IMR-90 (cell line): ENCODE measurements at regions not wholly inside any gene's neighbourhood (a gene's known extent, or its start where the extent isn't known, plus 50 kb on each side); places are given as distances from the start of the nearest gene placed in this dataset.
"Not testable (repeated sequence)": the region's sequence is repeated elsewhere in the genome, so short reads cannot be mapped to it uniquely, and the experiment has no call there.

ENCODE experiments used
- ATAC-seq: fragments of 200-7000 bp; cut with Tn5 transposase; 2 replicates; pipeline ENCODE4 v1.9.1; 2020; ENCODE audit warnings: low read depth, mild to moderate bottlenecking, moderate library complexity
- BruUV-seq: library from RNA; stranded (reverse); fragments of 400-500 nt; replicated peaks from 2 replicates; lab custom pipeline; 2021; lab: Mats Ljungman, UMichigan
- CTCF ChIA-PET: fragments of 300-600 bp; formaldehyde crosslinking; extraction: SDS; loops from one replicate; lab custom pipeline; 2021; ENCODE audit warnings: antibody characterized with exemption; lab: Yijun Ruan, JAX
- POLR2A ChIA-PET: fragments of 300-600 bp; sonication (Branson Sonifier 250); formaldehyde crosslinking; loops from one replicate; lab custom pipeline; 2022; ENCODE audit warnings: antibody characterized with exemption; ENCODE audit not compliant: unreplicated experiment; lab: Charles Lee
- DNase-seq: peaks from one replicate; pipeline ENCODE4 v3.0.0; 2013
- H2AFZ ChIP-seq: replicated peaks from 2 replicates; pipeline ENCODE3; 2013; ENCODE audit warnings: low read length, mild to moderate bottlenecking; ENCODE audit not compliant: poor library complexity
- H2AK5ac ChIP-seq: 2 replicates; pipeline ENCODE4 v1.6.1; 2013; ENCODE audit warnings: low read depth, low read length, inconsistent platforms
- H2AK9ac ChIP-seq: replicated peaks from 2 replicates; pipeline ENCODE3; 2013; ENCODE audit warnings: mild to moderate bottlenecking, low read depth, low read length, moderate library complexity; ENCODE audit not compliant: poor library complexity
- H2BK120ac ChIP-seq: 2 replicates; pipeline ENCODE4 v1.6.1; 2013; ENCODE audit warnings: low read depth, low read length, inconsistent platforms
- H2BK15ac ChIP-seq: 3 replicates; pipeline ENCODE4 v1.6.1; 2013; ENCODE audit warnings: low read depth, low read length, inconsistent platforms
- H2BK20ac ChIP-seq: 2 replicates; pipeline ENCODE4 v1.6.1; 2013; ENCODE audit warnings: low read depth, mild to moderate bottlenecking, inconsistent platforms, low read length, moderate library complexity
- H2BK5ac ChIP-seq: 2 replicates; pipeline ENCODE4 v1.6.1; 2013; ENCODE audit warnings: mild to moderate bottlenecking, low read depth, low read length, inconsistent platforms; ENCODE audit not compliant: poor library complexity, severe bottlenecking
- H3K14ac ChIP-seq: replicated peaks from 2 replicates; pipeline ENCODE4 v1.6.1; 2013; ENCODE audit warnings: low read depth, low read length, inconsistent platforms
- H3K18ac ChIP-seq: 2 replicates; pipeline ENCODE4 v1.6.1; 2013; ENCODE audit warnings: low read depth, low read length, control low read depth
- H3K23ac ChIP-seq: 2 replicates; pipeline ENCODE4 v1.6.1; 2013; ENCODE audit warnings: low read depth, low read length, inconsistent platforms
- H3K27ac ChIP-seq: 2 replicates; pipeline ENCODE4 v1.5.1; 2013; ENCODE audit warnings: mild to moderate bottlenecking, control low read depth, low read length; ENCODE audit not compliant: insufficient read depth
- H3K27me3 ChIP-seq: 2 replicates; pipeline ENCODE4 v1.6.1; 2013; ENCODE audit warnings: low read length; ENCODE audit not compliant: control insufficient read depth, insufficient read depth
- H3K36me3 ChIP-seq: 2 replicates; pipeline ENCODE4 v1.6.1; 2013; ENCODE audit warnings: low read length, mixed read lengths; ENCODE audit not compliant: control insufficient read depth, insufficient read depth
- H3K4ac ChIP-seq: 2 replicates; pipeline ENCODE4 v1.6.1; 2013; ENCODE audit warnings: low read depth, low read length, inconsistent platforms
- H3K4me1 ChIP-seq: 2 replicates; pipeline ENCODE4 v1.6.1; 2013; ENCODE audit warnings: low read length, mixed read lengths; ENCODE audit not compliant: control insufficient read depth, insufficient read depth
- H3K4me2 ChIP-seq: 2 replicates; pipeline ENCODE4 v1.6.1; 2013; ENCODE audit warnings: low read depth, mild to moderate bottlenecking, control low read depth, low read length, moderate library complexity
- H3K4me3 ChIP-seq: 2 replicates; pipeline ENCODE4 v1.5.1; 2013; ENCODE audit warnings: low read depth, mild to moderate bottlenecking, control low read depth, low read length, moderate library complexity; ENCODE audit not compliant: insufficient read depth
- H3K56ac ChIP-seq: 2 replicates; pipeline ENCODE4 v1.6.1; 2013; ENCODE audit warnings: low read length, inconsistent platforms; ENCODE audit not compliant: insufficient read depth; ENCODE audit errors: extremely low read depth
- H3K79me1 ChIP-seq, 2 experiments: 2 replicates each; pipeline ENCODE4 v1.6.1; 2013; ENCODE audit warnings: low read length in 2 of 2, inconsistent platforms in 1 of 2, low read depth in 1 of 2
- H3K9ac ChIP-seq: 2 replicates; pipeline ENCODE4 v1.6.1; 2013; ENCODE audit warnings: low read depth, low read length, control low read depth
- H3K9me1 ChIP-seq: 2 replicates; pipeline ENCODE4 v1.6.1; 2013; ENCODE audit warnings: low read length, inconsistent platforms; ENCODE audit not compliant: insufficient read depth
- H3K9me3 ChIP-seq: 2 replicates; pipeline ENCODE4 v1.6.1; 2013; ENCODE audit warnings: low read length; ENCODE audit not compliant: control insufficient read depth, insufficient read depth
- H4K20me1 ChIP-seq: 2 replicates; pipeline ENCODE4 v1.6.1; 2013; ENCODE audit warnings: low read length, inconsistent platforms; ENCODE audit not compliant: insufficient read depth
- H4K5ac ChIP-seq: 2 replicates; pipeline ENCODE4 v1.6.1; 2013; ENCODE audit warnings: mild to moderate bottlenecking, low read depth, low read length, control low read depth
- H4K8ac ChIP-seq, 2 experiments: 2 replicates each; pipeline ENCODE4 v1.6.1; 2013; ENCODE audit warnings: low read depth in 2 of 2, low read length in 2 of 2, control low read depth in 1 of 2, inconsistent platforms in 1 of 2
- H4K91ac ChIP-seq: 2 replicates; pipeline ENCODE4 v1.6.1; 2013; ENCODE audit warnings: low read depth, low read length, inconsistent platforms; ENCODE audit not compliant: insufficient read depth
- WGBS, 2 experiments: methylation state at CpG; one replicate each; pipeline versions ENCODE4 v1.1.5 to v1.1.7; 2013; ENCODE audit warnings: missing lambda C conversion rate in 2 of 2; ENCODE audit not compliant: insufficient read length in 1 of 2; ENCODE audit errors: extremely low coverage in 2 of 2; 5-methylcytosine and 5-hydroxymethylcytosine counted together
- dilution Hi-C: fragments of 300-500 bp; cut with HindIII; formaldehyde crosslinking; loops from one replicate; pipeline ENCODE4 v1.14.3; 2018; ENCODE audit warnings: low sequenced_read_pairs; ENCODE audit not compliant: unreplicated experiment
- in situ Hi-C: fragments of 300-500 bp; cut with MboI; formaldehyde crosslinking; loops from 3 replicates; pipeline ENCODE4 v1.14.3; 2019; ENCODE audit warnings: low sequenced_read_pairs, inconsistent platforms, mixed read lengths
- intact Hi-C: fragments of 100-400 bp; cut with micrococcal nuclease; formaldehyde crosslinking; loops from 2 replicates; pipeline ENCODE4 v1.10.0; 2022

GRCh38 chr21:7937297-7937696 is 2584.1 kb upstream of the TPTE start:
- Histone ChIP-seq H3K9me3 (peaks cover 29% of the 10 kb centered on the region), H2BK5ac (peak overlapping the region; percentile 50)
- H2AFZ ChIP-seq, H3K4ac ChIP-seq, H3K14ac ChIP-seq, H3K18ac ChIP-seq, intact Hi-C loops, POLR2A ChIA-PET, H2AK5ac ChIP-seq, H3K27ac ChIP-seq, CTCF ChIA-PET, ATAC-seq, H3K4me2 ChIP-seq, H2AK9ac ChIP-seq, H4K8ac ChIP-seq, H3K27me3 ChIP-seq, BruUV-seq, H4K91ac ChIP-seq, H2BK15ac ChIP-seq, H3K79me1 ChIP-seq, H3K36me3 ChIP-seq, H3K4me1 ChIP-seq, H3K9me1 ChIP-seq, H4K5ac ChIP-seq, H3K23ac ChIP-seq, H2BK20ac ChIP-seq, H3K9ac ChIP-seq, in situ Hi-C loops, DNase-seq, dilution Hi-C loops, H3K56ac ChIP-seq, H3K4me3 ChIP-seq, H2BK120ac ChIP-seq, H4K20me1 ChIP-seq: not testable (repeated sequence)
- 66 to 99% methylated on average over 11 to 13 of the region's 13 CpGs for WGBS, 2 experiments

- H2BK15ac ChIP-seq, H4K91ac ChIP-seq, H3K4me3 ChIP-seq, H3K27ac ChIP-seq, H4K20me1 ChIP-seq, H3K4ac ChIP-seq, DNase-seq, H3K9me1 ChIP-seq, H2AFZ ChIP-seq, H3K14ac ChIP-seq, H4K8ac ChIP-seq, in situ Hi-C loops, H4K5ac ChIP-seq, CTCF ChIA-PET, POLR2A ChIA-PET, BruUV-seq, H3K56ac ChIP-seq, H2AK9ac ChIP-seq, ATAC-seq, H3K23ac ChIP-seq, H3K4me1 ChIP-seq, H3K79me1 ChIP-seq, H3K9ac ChIP-seq, H2BK20ac ChIP-seq, dilution Hi-C loops, H3K36me3 ChIP-seq, H3K27me3 ChIP-seq, intact Hi-C loops, H2BK120ac ChIP-seq, H2AK5ac ChIP-seq, H3K4me2 ChIP-seq, H3K18ac ChIP-seq: not testable (repeated sequence)
- H3K9me3 ChIP-seq = peaks cover 36% of the 10 kb centered on the region
- 51 to 99% methylated on average over 7 to 9 of the region's 9 CpGs for WGBS, 2 experiments
- peak overlapping the region; percentile 46 for H2BK5ac ChIP-seq
Observed at GRCh38 chr21:7938223-7938622, 2583.2 kb upstream of the TPTE start.
